Loucy (cell line): ENCODE measurements at regions not wholly inside any gene's neighbourhood (a gene's known extent, or its start where the extent isn't known, plus 50 kb on each side); places are given as distances from the start of the nearest gene placed in this dataset.

Experiments used
- H2AFZ ChIP-seq: fragments of 200-600 bp; sonication (generic); 2 replicates; pipeline ENCODE4 v1.6.0; 2016; ENCODE audit warnings: antibody characterized with exemption, mild to moderate bottlenecking, low read length, moderate library complexity
- H3F3A ChIP-seq: fragments of 200-600 bp; 2 replicates; pipeline ENCODE4 v1.6.0; 2016; ENCODE audit warnings: antibody characterized with exemption, low read depth, mild to moderate bottlenecking
- H3K27me3 ChIP-seq: fragments of 200-600 bp; sonication (generic); 2 replicates; pipeline ENCODE4 v1.6.1; 2014; ENCODE audit warnings: low read length, mild to moderate bottlenecking; ENCODE audit not compliant: insufficient read depth, poor library complexity, severe bottlenecking
- H3K36me3 ChIP-seq: fragments of 200-600 bp; sonication (generic); 2 replicates; pipeline ENCODE4 v1.6.1; 2016; ENCODE audit warnings: low read length; ENCODE audit not compliant: insufficient read depth
- H3K4me1 ChIP-seq: fragments of 200-600 bp; sonication (generic); 2 replicates; pipeline ENCODE4 v1.5.1; 2014; ENCODE audit warnings: low read length, mild to moderate bottlenecking; ENCODE audit not compliant: insufficient read depth, poor library complexity, severe bottlenecking
- H3K4me2 ChIP-seq: fragments of 200-600 bp; sonication (generic); 2 replicates; pipeline ENCODE4 v1.6.0; 2014; ENCODE audit warnings: antibody characterized with exemption, low read length, low read depth, mild to moderate bottlenecking; ENCODE audit not compliant: poor library complexity, severe bottlenecking
- H3K4me3 ChIP-seq: fragments of 200-600 bp; sonication (generic); 2 replicates; pipeline ENCODE4 v1.5.1; 2014; ENCODE audit warnings: low read length, mild to moderate bottlenecking, mixed read lengths; ENCODE audit not compliant: poor library complexity, severe bottlenecking
- H3K79me2 ChIP-seq: fragments of 200-600 bp; sonication (generic); 2 replicates; pipeline ENCODE4 v1.6.1; 2014; ENCODE audit warnings: low read length; ENCODE audit not compliant: insufficient read depth
- H3K9ac ChIP-seq: fragments of 200-600 bp; sonication (generic); 2 replicates; pipeline ENCODE4 v1.6.0; 2014; ENCODE audit warnings: mild to moderate bottlenecking, low read depth, low read length, moderate library complexity; ENCODE audit not compliant: poor library complexity, severe bottlenecking
- H3K9me2 ChIP-seq: fragments of 200-600 bp; sonication (generic); replicated peaks from 2 replicates; pipeline ENCODE4 v1.6.1; 2016; ENCODE audit warnings: low read depth, low read length, mixed read lengths
- H3K9me3 ChIP-seq: fragments of 200-600 bp; sonication (generic); 2 replicates; pipeline ENCODE4 v1.6.1; 2014; ENCODE audit warnings: mild to moderate bottlenecking, antibody characterized with exemption, low read length, low read depth; ENCODE audit not compliant: insufficient read depth
- H4K20me1 ChIP-seq: fragments of 200-600 bp; sonication (generic); 2 replicates; pipeline ENCODE4 v1.6.0; 2014; ENCODE audit warnings: antibody characterized with exemption, low read length, mild to moderate bottlenecking; ENCODE audit not compliant: insufficient read depth, poor library complexity, severe bottlenecking
- CTCF ChIP-seq: fragments of 200-600 bp; sonication (generic); conservative IDR thresholded peaks from 2 replicates; pipeline ENCODE4 v1.5.1; 2014; ENCODE audit warnings: mild to moderate bottlenecking, antibody characterized with exemption, low read length
- EZH2phosphoT487 ChIP-seq: fragments of 200-600 bp; IDR thresholded peaks from 2 replicates; pipeline ENCODE4 v1.6.1; 2018; ENCODE audit warnings: antibody characterized with exemption, mild to moderate bottlenecking, moderate library complexity, borderline replicate concordance

- Histone ChIP-seq H3K36me3 (no peaks in the 10 kb centered on the region), H3F3A (no peaks in the 10 kb centered on the region), H3K4me1 (no peaks in the 10 kb centered on the region), H3K9me3 (no peaks in the 10 kb centered on the region), H3K9me2 (no peaks in the 10 kb centered on the region), H3K4me2 (no peak overlapping the region), H2AFZ (no peak overlapping the region), H4K20me1 (no peaks in the 10 kb centered on the region), H3K27me3 (no peaks in the 10 kb centered on the region), H3K4me3 (no peak overlapping the region), H3K79me2 (no peaks in the 10 kb centered on the region), H3K9ac (no peak overlapping the region)
- TF ChIP-seq CTCF: no peak
- no peak for TF ChIP-seq EZH2phosphoT487
Observed at GRCh38 chr20:1766731-1767130, 109.2 kb upstream of the SIRPG start.

GRCh38 chr20:1764136-1765033 lies 106.8 kb upstream of the SIRPG start:
- Histone ChIP-seq H3K9me3 (no peaks in the 10 kb centered on the region), H3K36me3 (no peaks in the 10 kb centered on the region), H3K9me2 (no peaks in the 10 kb centered on the region), H3K9ac (no peak overlapping the region), H3F3A (no peaks in the 10 kb centered on the region), H2AFZ (no peak overlapping the region), H3K27me3 (no peaks in the 10 kb centered on the region), H3K4me2 (no peak overlapping the region), H3K79me2 (no peaks in the 10 kb centered on the region), H3K4me3 (no peak overlapping the region), H4K20me1 (no peaks in the 10 kb centered on the region), H3K4me1 (no peaks in the 10 kb centered on the region)
- TF ChIP-seq EZH2phosphoT487: no peak
- peak; percentile 81 for TF ChIP-seq CTCF

- TF ChIP-seq EZH2phosphoT487: no peak
- TF ChIP-seq CTCF: no peak
- no peaks in the 10 kb centered on the region for H3F3A ChIP-seq
- H2AFZ ChIP-seq: no peak overlapping the region
Observed at GRCh38 chr20:1761598-1761997, 104.0 kb upstream of the SIRPG start.

More at GRCh38 chr20:1761598-1761997, 104.0 kb upstream of the SIRPG start:
- Histone ChIP-seq H4K20me1 (no peaks in the 10 kb centered on the region), H3K79me2 (no peaks in the 10 kb centered on the region), H3K9me2 (no peaks in the 10 kb centered on the region), H3K4me2 (no peak overlapping the region), H3K27me3 (no peaks in the 10 kb centered on the region), H3K36me3 (no peaks in the 10 kb centered on the region), H3K4me3 (no peak overlapping the region), H3K9me3 (no peaks in the 10 kb centered on the region), H3K4me1 (no peaks in the 10 kb centered on the region), H3K9ac (no peak overlapping the region)
